ENCODE measurements at regions not wholly inside any gene's neighbourhood (a gene's known extent, or its start where the extent isn't known, plus 50 kb on each side); places are given as distances from the start of the nearest gene placed in this dataset.

GRCh38 chr10:131753336-131753735 lies 147.5 kb upstream of the PPP2R2D start:
- Histone ChIP-seq H3K4me1 (ENCODE audit: control insufficient read depth in 5 of 5, insufficient read depth in 5 of 5, low read length in 5 of 5) (no peaks in the 10 kb centered on the region), H3K36me3 (ENCODE audit: control insufficient read depth in 5 of 5, insufficient read depth in 5 of 5, low read length in 5 of 5) (peaks cover 0 to 2% (median 0%) of the 10 kb centered on the region in 5 donors), H3K9me3 (ENCODE audit: control insufficient read depth in 5 of 5, low read length in 5 of 5) (peaks cover 0 to 4% (median 0%) of the 10 kb centered on the region in 5 donors), H3K4me3 (ENCODE audit: low read depth in 1 of 5, low read length in 5 of 5) (no peak overlapping the region), H3K27ac (ENCODE audit: low read depth, low read length) (no peak overlapping the region), H3K9ac (ENCODE audit: low read length in 5 of 5) (no peak overlapping the region), H3K27me3 (ENCODE audit: control insufficient read depth in 5 of 5, insufficient read depth in 4 of 5, low read length in 5 of 5) (peaks cover 3 to 39% (median 19%) of the 10 kb centered on the region in 5 donors)

DNA sequence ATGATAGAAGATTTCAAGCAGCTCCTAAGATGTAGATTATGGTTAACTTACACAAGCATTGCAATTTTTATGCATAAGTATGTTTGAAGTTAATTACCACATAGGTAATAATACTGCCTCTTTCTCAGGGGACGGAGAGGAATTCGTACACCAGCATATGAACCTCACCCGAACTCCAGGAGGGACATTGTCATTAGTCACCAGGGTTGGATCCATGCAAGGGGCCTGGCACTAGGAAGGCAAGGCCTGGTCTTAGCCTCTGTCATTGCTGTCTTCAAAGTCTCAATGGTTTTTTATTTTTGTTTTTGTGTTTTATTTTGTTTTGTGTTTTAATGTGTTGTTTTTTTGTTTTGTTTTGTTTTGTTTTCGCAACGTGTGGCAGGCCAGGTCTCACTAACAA lies 145.6 kb upstream of the PPP2R2D start:
- no peak overlapping the region for H3K27ac ChIP-seq (ENCODE audit: low read depth, low read length)
- no peaks in the 10 kb centered on the region for H3K4me1 ChIP-seq (ENCODE audit: control insufficient read depth in 5 of 5, insufficient read depth in 5 of 5, low read length in 5 of 5)
- no peak overlapping the region for H3K9ac ChIP-seq (ENCODE audit: low read length in 5 of 5)

DNA sequence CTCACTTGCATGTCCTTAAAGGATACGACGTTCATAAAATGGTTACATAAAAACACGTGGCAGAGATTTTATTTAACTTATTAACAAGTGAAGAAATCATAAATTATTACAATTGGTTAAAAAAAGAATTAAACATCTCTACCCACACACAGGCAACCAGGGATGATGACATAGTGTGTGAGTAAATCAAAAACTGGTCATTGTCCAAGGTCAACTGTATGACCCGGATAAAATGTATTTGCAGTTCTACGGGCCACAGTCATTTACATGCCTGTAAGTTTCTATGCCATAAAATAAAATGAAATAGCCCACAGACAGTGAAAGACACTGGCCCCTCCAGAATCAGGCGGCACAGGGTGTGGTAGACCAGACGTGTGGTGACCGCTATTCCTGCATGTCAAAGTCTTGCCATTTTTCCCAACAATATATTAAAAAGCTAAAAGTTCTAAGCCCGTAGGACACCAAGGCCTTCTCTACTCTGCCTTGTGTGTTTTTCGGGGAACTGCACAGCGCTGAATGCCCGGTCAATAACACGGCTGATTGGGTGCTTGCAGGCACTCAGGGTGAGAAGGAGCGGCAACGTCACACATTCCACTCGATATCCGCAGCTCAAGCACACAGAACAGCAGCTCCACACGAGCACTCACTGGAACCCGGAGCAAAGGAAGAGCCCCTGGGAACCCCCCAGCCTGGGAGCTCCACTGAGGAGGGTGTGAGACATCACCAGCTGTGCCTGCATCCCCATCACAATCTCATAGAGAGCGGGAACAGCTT lies 143.3 kb upstream of the PPP2R2D start:
- no peaks in the 10 kb centered on the region for H3K4me1 ChIP-seq (ENCODE audit: control insufficient read depth in 5 of 5, insufficient read depth in 5 of 5, low read length in 5 of 5)
- H3K27ac ChIP-seq (ENCODE audit: low read depth, low read length): no peak overlapping the region
- H3K4me3 ChIP-seq (ENCODE audit: low read depth in 1 of 5, low read length in 5 of 5): no peak overlapping the region
- H3K9ac ChIP-seq (ENCODE audit: low read length in 5 of 5): no peak overlapping the region
- H3K27me3 ChIP-seq (ENCODE audit: control insufficient read depth in 5 of 5, insufficient read depth in 4 of 5, low read length in 5 of 5): peaks cover 0 to 18% (median 10%) of the 10 kb centered on the region in 5 donors
- peaks cover 0 to 2% (median 0%) of the 10 kb centered on the region in 5 donors for H3K36me3 ChIP-seq (ENCODE audit: control insufficient read depth in 5 of 5, insufficient read depth in 5 of 5, low read length in 5 of 5)
- H3K9me3 ChIP-seq (ENCODE audit: control insufficient read depth in 5 of 5, low read length in 5 of 5): peaks cover 0 to 10% (median 0%) of the 10 kb centered on the region in 5 donors

More for the DNA sequence above, 145.6 kb upstream of the PPP2R2D start:
- H3K36me3 ChIP-seq (ENCODE audit: control insufficient read depth in 5 of 5, insufficient read depth in 5 of 5, low read length in 5 of 5): peaks cover 0 to 2% (median 0%) of the 10 kb centered on the region in 5 donors
- no peak overlapping the region for H3K4me3 ChIP-seq (ENCODE audit: low read depth in 1 of 5, low read length in 5 of 5)
- H3K27me3 ChIP-seq (ENCODE audit: control insufficient read depth in 5 of 5, insufficient read depth in 4 of 5, low read length in 5 of 5): peaks cover 0 to 27% (median 14%) of the 10 kb centered on the region in 5 donors
- H3K9me3 ChIP-seq (ENCODE audit: control insufficient read depth in 5 of 5, low read length in 5 of 5): peaks cover 0 to 5% (median 0%) of the 10 kb centered on the region in 5 donors

- H3K27me3 ChIP-seq (ENCODE audit: control insufficient read depth in 5 of 5, insufficient read depth in 4 of 5, low read length in 5 of 5): peaks cover 0 to 18% (median 10%) of the 10 kb centered on the region in 5 donors
- no peak overlapping the region for H3K9ac ChIP-seq (ENCODE audit: low read length in 5 of 5)
- peaks cover 0 to 2% (median 0%) of the 10 kb centered on the region in 5 donors for H3K36me3 ChIP-seq (ENCODE audit: control insufficient read depth in 5 of 5, insufficient read depth in 5 of 5, low read length in 5 of 5)
- peaks cover 0 to 10% (median 0%) of the 10 kb centered on the region in 5 donors for H3K9me3 ChIP-seq (ENCODE audit: control insufficient read depth in 5 of 5, low read length in 5 of 5)
- H3K4me1 ChIP-seq (ENCODE audit: control insufficient read depth in 5 of 5, insufficient read depth in 5 of 5, low read length in 5 of 5): no peaks in the 10 kb centered on the region
- no peak overlapping the region for H3K27ac ChIP-seq (ENCODE audit: low read depth, low read length)
- H3K4me3 ChIP-seq (ENCODE audit: low read depth in 1 of 5, low read length in 5 of 5): no peak overlapping the region
Observed at GRCh38 chr10:131758062-131758938, 142.5 kb upstream of the PPP2R2D start.

DNA sequence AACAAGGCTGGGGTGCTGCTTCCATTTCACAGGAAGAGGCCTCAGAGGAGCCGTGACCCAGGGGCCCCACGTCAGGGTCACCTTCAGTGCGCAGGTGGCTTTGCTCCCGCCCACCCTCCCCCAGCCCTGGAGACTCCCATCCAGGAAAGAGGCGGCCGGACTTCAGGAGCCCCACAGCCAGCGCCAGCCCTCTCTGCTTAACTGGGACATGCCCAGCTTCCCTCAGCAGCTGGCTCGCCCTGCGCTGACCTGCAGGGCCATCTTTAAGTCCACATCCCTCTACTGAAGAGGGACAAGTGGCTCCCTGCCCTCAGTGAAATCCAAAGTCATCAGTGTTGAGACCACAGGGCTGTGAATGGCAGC lies 141.9 kb upstream of the PPP2R2D start:
- Histone ChIP-seq H3K9ac (ENCODE audit: low read length in 5 of 5) (no peak overlapping the region), H3K4me1 (ENCODE audit: control insufficient read depth in 5 of 5, insufficient read depth in 5 of 5, low read length in 5 of 5) (no peaks in the 10 kb centered on the region), H3K36me3 (ENCODE audit: control insufficient read depth in 5 of 5, insufficient read depth in 5 of 5, low read length in 5 of 5) (peaks cover 0 to 2% (median 0%) of the 10 kb centered on the region in 5 donors), H3K27ac (ENCODE audit: low read depth, low read length) (no peak overlapping the region), H3K27me3 (ENCODE audit: control insufficient read depth in 5 of 5, insufficient read depth in 4 of 5, low read length in 5 of 5) (peaks cover 0 to 18% (median 10%) of the 10 kb centered on the region in 5 donors), H3K9me3 (ENCODE audit: control insufficient read depth in 5 of 5, low read length in 5 of 5) (peaks cover 0 to 10% (median 0%) of the 10 kb centered on the region in 5 donors), H3K4me3 (ENCODE audit: low read depth in 1 of 5, low read length in 5 of 5) (no peak overlapping the region)

DNA sequence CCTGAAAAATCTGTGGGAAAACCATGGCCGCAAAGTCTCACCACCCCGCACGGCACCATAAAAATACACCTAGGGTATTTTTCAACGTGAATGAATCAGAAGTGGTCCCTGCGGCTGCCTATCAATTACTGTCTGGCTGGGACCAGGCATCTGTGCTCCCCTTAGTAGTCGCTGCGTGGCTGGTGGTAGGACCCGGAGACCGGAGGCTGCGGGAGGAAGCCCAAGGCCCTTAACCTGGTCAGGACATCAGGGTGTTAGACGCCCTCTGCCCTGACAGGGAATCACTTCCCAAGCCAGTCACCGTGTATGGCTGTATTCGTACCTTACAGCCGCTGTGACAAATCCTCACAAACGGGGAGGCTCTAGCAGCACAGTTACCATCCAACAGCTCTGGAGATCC lies 141.5 kb upstream of the PPP2R2D start:
- no peak overlapping the region for H3K4me3 ChIP-seq (ENCODE audit: low read depth in 1 of 5, low read length in 5 of 5)
- H3K27ac ChIP-seq (ENCODE audit: low read depth, low read length): no peak overlapping the region
- peaks cover 0 to 10% (median 0%) of the 10 kb centered on the region in 5 donors for H3K9me3 ChIP-seq (ENCODE audit: control insufficient read depth in 5 of 5, low read length in 5 of 5)
- H3K4me1 ChIP-seq (ENCODE audit: control insufficient read depth in 5 of 5, insufficient read depth in 5 of 5, low read length in 5 of 5): no peaks in the 10 kb centered on the region
- peaks cover 0 to 2% (median 0%) of the 10 kb centered on the region in 5 donors for H3K36me3 ChIP-seq (ENCODE audit: control insufficient read depth in 5 of 5, insufficient read depth in 5 of 5, low read length in 5 of 5)
- H3K27me3 ChIP-seq (ENCODE audit: control insufficient read depth in 5 of 5, insufficient read depth in 4 of 5, low read length in 5 of 5): peaks cover 0 to 18% (median 10%) of the 10 kb centered on the region in 5 donors
- no peak overlapping the region for H3K9ac ChIP-seq (ENCODE audit: low read length in 5 of 5)

- no peak overlapping the region for H3K4me3 ChIP-seq (ENCODE audit: low read depth in 1 of 5, low read length in 5 of 5)
- no peak overlapping the region for H3K27ac ChIP-seq (ENCODE audit: low read depth, low read length)
- no peaks in the 10 kb centered on the region for H3K4me1 ChIP-seq (ENCODE audit: control insufficient read depth in 5 of 5, insufficient read depth in 5 of 5, low read length in 5 of 5)
- peaks cover 0 to 10% (median 0%) of the 10 kb centered on the region in 5 donors for H3K9me3 ChIP-seq (ENCODE audit: control insufficient read depth in 5 of 5, low read length in 5 of 5)
- no peak overlapping the region for H3K9ac ChIP-seq (ENCODE audit: low read length in 5 of 5)
- peaks cover 0 to 2% (median 0%) of the 10 kb centered on the region in 5 donors for H3K36me3 ChIP-seq (ENCODE audit: control insufficient read depth in 5 of 5, insufficient read depth in 5 of 5, low read length in 5 of 5)
- peaks cover 0 to 18% (median 10%) of the 10 kb centered on the region in 5 donors for H3K27me3 ChIP-seq (ENCODE audit: control insufficient read depth in 5 of 5, insufficient read depth in 4 of 5, low read length in 5 of 5)
Observed at GRCh38 chr10:131760416-131761166, 140.2 kb upstream of the PPP2R2D start.

GRCh38 chr10:131762789-131763696 lies 137.8 kb upstream of the PPP2R2D start:
- H3K9ac ChIP-seq (ENCODE audit: low read length in 5 of 5): no peak overlapping the region
- H3K36me3 ChIP-seq (ENCODE audit: control insufficient read depth in 5 of 5, insufficient read depth in 5 of 5, low read length in 5 of 5): peaks cover 0 to 1% (median 0%) of the 10 kb centered on the region in 5 donors
- H3K4me3 ChIP-seq (ENCODE audit: low read depth in 1 of 5, low read length in 5 of 5): no peak overlapping the region
- H3K9me3 ChIP-seq (ENCODE audit: control insufficient read depth in 5 of 5, low read length in 5 of 5): peaks cover 0 to 9% (median 0%) of the 10 kb centered on the region in 5 donors
- no peak overlapping the region for H3K27ac ChIP-seq (ENCODE audit: low read depth, low read length)
- no peaks in the 10 kb centered on the region for H3K4me1 ChIP-seq (ENCODE audit: control insufficient read depth in 5 of 5, insufficient read depth in 5 of 5, low read length in 5 of 5)
- peaks cover 0 to 17% (median 15%) of the 10 kb centered on the region in 5 donors for H3K27me3 ChIP-seq (ENCODE audit: control insufficient read depth in 5 of 5, insufficient read depth in 4 of 5, low read length in 5 of 5)

GRCh38 chr10:131764929-131765328 lies 135.9 kb upstream of the PPP2R2D start:
- peaks cover 0 to 6% (median 0%) of the 10 kb centered on the region in 5 donors for H3K9me3 ChIP-seq (ENCODE audit: control insufficient read depth in 5 of 5, low read length in 5 of 5)
- H3K36me3 ChIP-seq (ENCODE audit: control insufficient read depth in 5 of 5, insufficient read depth in 5 of 5, low read length in 5 of 5): no peaks in the 10 kb centered on the region
- H3K4me1 ChIP-seq (ENCODE audit: control insufficient read depth in 5 of 5, insufficient read depth in 5 of 5, low read length in 5 of 5): no peaks in the 10 kb centered on the region
- H3K27me3 ChIP-seq (ENCODE audit: control insufficient read depth in 5 of 5, insufficient read depth in 4 of 5, low read length in 5 of 5): peaks cover 0 to 14% (median 5%) of the 10 kb centered on the region in 5 donors
- H3K27ac ChIP-seq (ENCODE audit: low read depth, low read length): no peak overlapping the region
- H3K4me3 ChIP-seq (ENCODE audit: low read depth in 1 of 5, low read length in 5 of 5): no peak overlapping the region
- H3K9ac ChIP-seq (ENCODE audit: low read length in 5 of 5): no peak overlapping the region
